ENCODE measurements at regions not wholly inside any gene's neighbourhood (a gene's known extent, or its start where the extent isn't known, plus 50 kb on each side); places are given as distances from the start of the nearest gene placed in this dataset.

- Histone ChIP-seq H2AFZ (ENCODE audit: low read depth, low read length, poor library complexity, severe bottlenecking) (no peak overlapping the region), H4K20me1 (ENCODE audit: insufficient read depth) (no peaks in the 10 kb centered on the region), H3K4me2 (ENCODE audit: low read length) (no peak overlapping the region), H3K27me3 (ENCODE audit: insufficient read depth, low read length) (no peaks in the 10 kb centered on the region), H3K9ac (ENCODE audit: low read length) (no peak overlapping the region), H3K79me2 (ENCODE audit: insufficient read depth, low read length) (no peaks in the 10 kb centered on the region), H3K9me2 (ENCODE audit: insufficient read depth) (no peaks in the 10 kb centered on the region), H3K9me3 (ENCODE audit: control insufficient read depth in 1 of 2, insufficient read depth in 1 of 2, low read depth in 1 of 2, low read length in 2 of 2) (no peaks in the 10 kb centered on the region), H3K4me3 (replicated peaks in 1 of 2; ENCODE audit: low read depth in 1 of 2, low read length in 2 of 2) (no peak overlapping the region), H3K4me1 (ENCODE audit: control insufficient read depth in 1 of 2, insufficient read depth in 2 of 2, low read length in 2 of 2) (no peaks in the 10 kb centered on the region), H3K27ac (ENCODE audit: low read depth, low read length) (no peak overlapping the region), H3K36me3 (ENCODE audit: control insufficient read depth in 1 of 2, insufficient read depth in 2 of 2, low read length in 2 of 2) (no peaks in the 10 kb centered on the region)
- ChIA-PET CTCF (no interaction called here), POLR2A (no interaction called here), RAD21 (ENCODE audit: low non-redundant PET in 1 of 2, low total read pairs in 2 of 2, uncharacterized antibody in 2 of 2, unreplicated experiment in 2 of 2) (no interaction called here)
- ATAC-seq, result no peak
- TF ChIP-seq, protein P1, sequence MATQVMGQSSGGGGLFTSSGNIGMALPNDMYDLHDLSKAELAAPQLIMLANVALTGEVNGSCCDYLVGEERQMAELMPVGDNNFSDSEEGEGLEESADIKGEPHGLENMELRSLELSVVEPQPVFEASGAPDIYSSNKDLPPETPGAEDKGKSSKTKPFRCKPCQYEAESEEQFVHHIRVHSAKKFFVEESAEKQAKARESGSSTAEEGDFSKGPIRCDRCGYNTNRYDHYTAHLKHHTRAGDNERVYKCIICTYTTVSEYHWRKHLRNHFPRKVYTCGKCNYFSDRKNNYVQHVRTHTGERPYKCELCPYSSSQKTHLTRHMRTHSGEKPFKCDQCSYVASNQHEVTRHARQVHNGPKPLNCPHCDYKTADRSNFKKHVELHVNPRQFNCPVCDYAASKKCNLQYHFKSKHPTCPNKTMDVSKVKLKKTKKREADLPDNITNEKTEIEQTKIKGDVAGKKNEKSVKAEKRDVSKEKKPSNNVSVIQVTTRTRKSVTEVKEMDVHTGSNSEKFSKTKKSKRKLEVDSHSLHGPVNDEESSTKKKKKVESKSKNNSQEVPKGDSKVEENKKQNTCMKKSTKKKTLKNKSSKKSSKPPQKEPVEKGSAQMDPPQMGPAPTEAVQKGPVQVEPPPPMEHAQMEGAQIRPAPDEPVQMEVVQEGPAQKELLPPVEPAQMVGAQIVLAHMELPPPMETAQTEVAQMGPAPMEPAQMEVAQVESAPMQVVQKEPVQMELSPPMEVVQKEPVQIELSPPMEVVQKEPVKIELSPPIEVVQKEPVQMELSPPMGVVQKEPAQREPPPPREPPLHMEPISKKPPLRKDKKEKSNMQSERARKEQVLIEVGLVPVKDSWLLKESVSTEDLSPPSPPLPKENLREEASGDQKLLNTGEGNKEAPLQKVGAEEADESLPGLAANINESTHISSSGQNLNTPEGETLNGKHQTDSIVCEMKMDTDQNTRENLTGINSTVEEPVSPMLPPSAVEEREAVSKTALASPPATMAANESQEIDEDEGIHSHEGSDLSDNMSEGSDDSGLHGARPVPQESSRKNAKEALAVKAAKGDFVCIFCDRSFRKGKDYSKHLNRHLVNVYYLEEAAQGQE (IDR thresholded peaks at IDR 0.05; ENCODE audit: low read depth), result no peak
- TF ChIP-seq CEBPB (IDR thresholded peaks at IDR 0.05; ENCODE audit: low read depth), result no peak
- TF ChIP-seq, protein P2, sequence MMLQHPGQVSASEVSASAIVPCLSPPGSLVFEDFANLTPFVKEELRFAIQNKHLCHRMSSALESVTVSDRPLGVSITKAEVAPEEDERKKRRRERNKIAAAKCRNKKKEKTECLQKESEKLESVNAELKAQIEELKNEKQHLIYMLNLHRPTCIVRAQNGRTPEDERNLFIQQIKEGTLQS (IDR thresholded peaks at IDR 0.05), result no peak
- no peak for DNase-seq (ENCODE audit: low read depth, low spot score)
- no TSS peak for BruUV-seq (replicated peaks)
- intact Hi-C loops (cut with micrococcal nuclease), result no loop called here
These were observed 127.3 kb upstream of the PIEZO2 start for GRCh38 chr18:11276678-11277077.

DNA sequence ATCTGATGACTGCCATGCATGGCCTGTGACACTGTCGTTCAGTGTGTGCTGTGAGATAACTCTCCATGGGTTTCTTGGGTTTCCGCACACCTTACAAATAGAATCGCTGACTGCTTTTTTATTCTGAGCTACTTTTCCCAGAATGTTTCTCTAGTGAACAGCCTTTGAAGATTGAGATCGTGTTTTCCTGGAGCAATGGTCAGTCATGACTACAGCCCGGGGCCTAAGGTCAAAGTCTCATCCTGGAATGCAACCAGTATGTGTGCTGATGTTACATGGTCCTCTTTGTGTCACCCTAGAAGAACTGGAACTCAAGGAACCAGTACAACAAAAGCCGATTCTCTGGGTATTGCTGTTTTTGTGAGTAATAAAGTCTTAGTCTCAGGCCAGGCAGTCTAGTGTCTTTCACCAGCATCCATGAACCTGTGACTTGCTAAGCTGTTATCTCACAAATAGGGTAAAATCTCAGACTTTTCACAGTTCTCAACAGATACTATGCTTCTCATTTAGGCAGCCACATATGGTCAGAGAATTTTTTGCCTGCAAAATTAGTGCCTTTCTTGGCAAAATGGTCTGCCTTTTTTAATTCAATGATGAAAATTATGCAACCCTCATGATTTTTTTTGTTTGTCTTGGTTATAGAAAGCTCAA lies 124.9 kb upstream of the PIEZO2 start:
- no peak for ATAC-seq
- Histone ChIP-seq H3K4me3 (replicated peaks in 1 of 2; ENCODE audit: low read depth in 1 of 2, low read length in 2 of 2) (no peak overlapping the region), H4K20me1 (ENCODE audit: insufficient read depth) (no peaks in the 10 kb centered on the region), H3K36me3 (ENCODE audit: control insufficient read depth in 1 of 2, insufficient read depth in 2 of 2, low read length in 2 of 2) (no peaks in the 10 kb centered on the region), H3K27me3 (ENCODE audit: insufficient read depth, low read length) (no peaks in the 10 kb centered on the region; the same call in 1 of the 2 replicates), H3K9me3 (ENCODE audit: control insufficient read depth in 1 of 2, insufficient read depth in 1 of 2, low read depth in 1 of 2, low read length in 2 of 2) (no peaks in the 10 kb centered on the region), H3K4me2 (ENCODE audit: low read length) (no peak overlapping the region), H3K79me2 (ENCODE audit: insufficient read depth, low read length) (no peaks in the 10 kb centered on the region), H3K27ac (ENCODE audit: low read depth, low read length) (no peak overlapping the region), H2AFZ (ENCODE audit: low read depth, low read length, poor library complexity, severe bottlenecking) (no peak overlapping the region), H3K4me1 (ENCODE audit: control insufficient read depth in 1 of 2, insufficient read depth in 2 of 2, low read length in 2 of 2) (no peaks in the 10 kb centered on the region), H3K9me2 (ENCODE audit: insufficient read depth) (no peaks in the 10 kb centered on the region), H3K9ac (ENCODE audit: low read length) (no peak overlapping the region)
- CTCF ChIA-PET, result no interaction called here
- DNase-seq (ENCODE audit: low read depth, low spot score), result no peak
- no TSS peak for BruUV-seq (replicated peaks)
- intact Hi-C loops (cut with micrococcal nuclease), result no loop called here
- POLR2A ChIA-PET, result no interaction called here
- RAD21 ChIA-PET (ENCODE audit: low non-redundant PET in 1 of 2, low total read pairs in 2 of 2, uncharacterized antibody in 2 of 2, unreplicated experiment in 2 of 2), result no interaction called here
- no peak for TF ChIP-seq JUND (IDR thresholded peaks at IDR 0.05)
- TF ChIP-seq EGR1 (IDR thresholded peaks at IDR 0.05; ENCODE audit: low read depth), result no peak

Measured in HCT116 (cell line).